ENCODE measurements at regions not wholly inside any gene's neighbourhood (a gene's known extent, or its start where the extent isn't known, plus 50 kb on each side); places are given as distances from the start of the nearest gene placed in this dataset.

DNA sequence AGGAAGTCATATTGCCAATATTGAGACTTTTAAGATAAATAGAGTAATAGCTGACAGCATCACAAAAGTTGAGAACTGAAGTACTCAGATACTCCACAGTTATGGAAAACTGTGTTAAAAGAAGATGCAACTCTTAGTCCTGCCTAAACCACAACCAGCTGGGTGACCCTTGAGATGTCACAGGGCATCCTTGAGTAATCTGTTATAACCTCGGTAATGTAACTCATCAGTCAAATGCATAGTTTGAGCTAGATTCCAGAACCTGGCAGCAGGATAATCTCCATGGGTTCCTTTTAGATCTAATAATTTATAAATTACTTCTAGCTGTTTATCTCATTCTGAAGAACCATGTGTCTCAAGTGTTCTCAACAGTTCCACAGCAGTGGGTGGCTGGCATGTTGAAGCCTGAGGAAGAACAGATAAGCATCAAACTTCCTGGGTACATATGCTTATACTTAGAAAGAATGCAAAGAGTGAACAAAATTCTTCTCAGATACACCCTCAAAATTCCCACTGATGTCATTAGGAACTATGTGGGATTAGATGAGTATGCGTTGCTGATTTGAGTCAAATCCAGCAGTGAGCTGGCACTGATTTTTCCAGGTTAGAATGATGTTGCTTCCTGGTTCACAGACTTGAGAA lies 304.1 kb upstream of the ERBB4 start:
- no peak for TF ChIP-seq POLR2AphosphoS5 (IDR thresholded peaks at IDR 0.05; ENCODE audit: borderline replicate concordance, low read depth, low read length)
- TF ChIP-seq EZH2 (IDR thresholded peaks at IDR 0.05), result no peak

All from SK-N-MC (cell line).